ENCODE measurements at regions not wholly inside any gene's neighbourhood (a gene's known extent, or its start where the extent isn't known, plus 50 kb on each side); places are given as distances from the start of the nearest gene placed in this dataset.

GRCh38 chr14:83044001-83044400 is 1510.3 kb upstream of the SEL1L start:
- Histone ChIP-seq H3K4me3 (replicated peaks in 1 of 3) (no peak overlapping the region), H3K36me3 (no peaks in the 10 kb centered on the region), H3K27me3 (no peaks in the 10 kb centered on the region), H3K9me3 (no peaks in the 10 kb centered on the region), H3K4me1 (no peaks in the 10 kb centered on the region), H3K27ac (no peak overlapping the region)
- DNase-seq: no peak
- no peak for TF ChIP-seq POLR2A (IDR thresholded peaks at IDR 0.05)
- TF ChIP-seq CTCF (IDR thresholded peaks at IDR 0.05): no peak
- 77 to 79% methylated on average over 1 of the region's 1 CpG for WGBS, 2 donors
- intact Hi-C loops (cut with DNase I): no loop called here

- Histone ChIP-seq H3K4me1 (no peaks in the 10 kb centered on the region), H3K36me3 (no peaks in the 10 kb centered on the region), H3K4me3 (replicated peaks in 1 of 3) (no peak overlapping the region), H3K9me3 (no peaks in the 10 kb centered on the region), H3K27me3 (no peaks in the 10 kb centered on the region), H3K27ac (no peak overlapping the region)
- DNase-seq: no peak
- intact Hi-C loops (cut with DNase I): no loop called here
- TF ChIP-seq CTCF (IDR thresholded peaks at IDR 0.05) (no peak), POLR2A (IDR thresholded peaks at IDR 0.05) (no peak)
- 70 to 77% methylated on average over 2 of the region's 2 CpGs for whole genome bisulfite sequencing, 2 donors
These were observed 1513.6 kb upstream of the SEL1L start for GRCh38 chr14:83047059-83047830.

- Histone ChIP-seq H3K4me3 (replicated peaks in 1 of 3) (no peak overlapping the region), H3K27ac (no peak overlapping the region), H3K36me3 (no peaks in the 10 kb centered on the region), H3K4me1 (no peaks in the 10 kb centered on the region), H3K27me3 (no peaks in the 10 kb centered on the region), H3K9me3 (no peaks in the 10 kb centered on the region)
- 95 to 96% methylated on average over 1 of the region's 1 CpG for WGBS, 2 donors
- intact Hi-C loops (cut with DNase I): no loop called here
- no peak for TF ChIP-seq CTCF (IDR thresholded peaks at IDR 0.05)
- TF ChIP-seq POLR2A (IDR thresholded peaks at IDR 0.05): no peak
- DNase-seq: no peak
These were observed 1519.5 kb upstream of the SEL1L start for GRCh38 chr14:83053022-83053710.

GRCh38 chr14:83058068-83058467 is 1524.4 kb upstream of the SEL1L start:
- Histone ChIP-seq H3K4me1 (no peaks in the 10 kb centered on the region), H3K4me3 (replicated peaks in 1 of 3) (no peak overlapping the region), H3K27ac (no peak overlapping the region), H3K27me3 (no peaks in the 10 kb centered on the region), H3K9me3 (no peaks in the 10 kb centered on the region), H3K36me3 (no peaks in the 10 kb centered on the region)
- intact Hi-C loops (cut with DNase I): no loop called here
- DNase-seq: no peak
- TF ChIP-seq CTCF (IDR thresholded peaks at IDR 0.05) (no peak), POLR2A (IDR thresholded peaks at IDR 0.05) (no peak)
- 32 to 43% methylated on average over 1 of the region's 1 CpG for WGBS, 2 donors

GRCh38 chr14:83071888-83072501 is 1538.3 kb upstream of the SEL1L start:
- DNase-seq: no peak
- intact Hi-C loops (cut with DNase I): no loop called here
- H3K4me1 ChIP-seq: no peaks in the 10 kb centered on the region
- H3K9me3 ChIP-seq: no peaks in the 10 kb centered on the region
- no peaks in the 10 kb centered on the region for H3K27me3 ChIP-seq
- no peaks in the 10 kb centered on the region for H3K36me3 ChIP-seq
- 63 to 68% methylated on average over 5 of the region's 5 CpGs for WGBS, 2 donors
- no peak overlapping the region for H3K4me3 ChIP-seq (replicated peaks in 1 of 3)
- no peak for TF ChIP-seq CTCF (IDR thresholded peaks at IDR 0.05)
- no peak for TF ChIP-seq POLR2A (IDR thresholded peaks at IDR 0.05)
- no peak overlapping the region for H3K27ac ChIP-seq
